CD4-positive, alpha-beta T cell treated with Interferon alpha-2 for 1 hour (primary cell): ENCODE measurements at regions not wholly inside any gene's neighbourhood (a gene's known extent, or its start where the extent isn't known, plus 50 kb on each side); places are given as distances from the start of the nearest gene placed in this dataset.
"Not testable (repeated sequence)": the region's sequence is repeated elsewhere in the genome, so short reads cannot be mapped to it uniquely, and the experiment has no call there.

ENCODE experiments used
- DNase-seq, 2 donors: peaks; one replicate each; pipeline ENCODE4 v3.0.0-alpha.2; 2020 to 2022

DNA sequence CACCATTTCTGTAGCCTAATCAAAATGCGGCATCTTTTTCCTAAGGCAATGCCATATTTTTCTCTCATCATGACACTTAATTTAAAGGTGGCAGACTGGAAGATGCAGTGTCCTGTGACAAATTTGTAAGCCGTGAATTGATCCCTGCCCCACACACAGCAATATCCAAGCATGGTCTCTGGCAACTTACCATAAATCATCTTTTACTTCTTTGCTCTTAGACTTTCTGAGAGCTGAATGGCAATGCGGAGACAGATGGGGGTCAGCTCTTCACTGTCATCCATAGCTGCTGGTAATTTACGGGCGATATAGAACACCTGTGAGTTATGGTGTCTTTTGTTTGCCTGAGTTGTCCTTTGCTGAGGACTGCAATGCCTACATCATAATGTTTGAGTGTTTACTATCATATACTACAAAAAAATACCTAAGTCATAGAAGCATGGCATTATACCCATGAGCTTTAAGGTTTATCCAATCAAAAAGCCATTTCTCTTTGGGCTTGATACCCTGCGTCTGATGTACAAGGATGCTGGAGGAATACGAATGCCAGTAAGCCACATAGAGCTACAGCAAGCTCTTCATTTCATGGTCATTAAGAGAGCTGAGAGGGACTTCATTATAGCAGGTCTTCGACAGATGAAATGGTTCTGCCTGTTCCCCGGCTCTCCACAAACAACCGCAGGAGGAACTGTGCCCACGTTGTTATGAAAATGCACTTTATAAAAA is 148.1 kb downstream of the TRIML1 start:
- DNase-seq = no peak

DNA sequence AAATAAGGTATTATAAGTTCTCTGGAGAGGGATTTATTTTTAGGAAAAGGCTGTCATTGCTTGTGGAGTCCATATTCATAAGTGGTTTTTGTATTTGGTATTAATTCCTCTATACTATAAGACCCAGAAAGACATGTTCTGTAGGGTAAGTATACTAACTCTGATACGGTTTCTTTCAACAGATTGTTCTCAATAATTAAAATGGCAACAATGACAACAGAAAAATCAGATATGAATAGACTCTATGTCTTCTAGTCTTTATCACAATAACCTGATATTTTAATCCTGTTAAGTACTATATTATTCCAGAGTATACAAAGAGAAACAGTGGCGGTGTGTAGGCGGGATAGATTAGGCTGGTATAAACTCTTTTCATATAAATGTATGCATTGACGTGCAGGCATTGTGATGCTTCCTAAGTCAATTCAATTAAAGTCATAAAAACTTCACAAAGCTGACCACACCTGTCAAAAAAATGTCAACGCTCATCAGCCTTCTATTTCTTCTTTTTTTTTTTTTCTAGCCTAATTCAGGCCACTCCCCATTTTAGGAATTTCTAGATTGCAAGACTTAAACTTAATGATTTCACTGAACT is 150.4 kb downstream of the TRIML1 start:
- DNase-seq = no peak

DNA sequence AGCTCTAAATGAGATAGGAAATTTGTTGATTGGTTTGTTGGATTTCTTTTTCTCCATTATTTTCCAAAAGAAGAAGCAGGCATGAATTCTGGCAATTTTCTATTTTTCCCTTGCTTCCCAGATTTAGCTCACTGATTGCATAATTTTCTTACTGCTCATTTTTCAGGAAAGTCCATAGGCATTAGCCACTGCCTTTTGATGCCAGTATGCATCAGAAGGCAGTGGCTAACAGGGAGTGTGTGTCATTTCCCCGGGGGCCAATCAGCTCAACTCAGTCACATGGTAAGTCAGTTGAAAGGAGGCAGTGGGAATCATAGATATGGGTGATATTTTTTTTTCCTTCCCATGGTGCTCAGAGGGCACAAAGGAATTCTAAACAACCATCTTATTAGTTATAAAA is 156.7 kb downstream of the TRIML1 start:
- no peak for DNase-seq

DNA sequence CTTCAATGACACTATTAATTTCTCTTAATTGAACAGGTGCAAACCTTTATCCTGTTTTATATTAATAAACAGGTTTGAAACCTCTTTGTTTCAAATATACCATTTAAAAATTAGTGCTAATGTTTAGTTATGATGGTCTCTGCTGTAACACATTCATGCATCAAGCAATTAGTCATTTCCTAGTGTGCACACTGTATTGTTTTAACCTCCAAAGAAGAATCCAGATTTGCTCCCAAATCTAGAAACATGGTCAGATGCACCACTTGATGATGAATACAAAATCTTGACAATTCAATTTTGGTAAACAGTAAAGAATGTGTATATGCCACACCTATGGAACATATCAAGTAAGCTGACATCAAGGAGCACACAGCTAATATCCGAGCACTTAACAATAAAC is 157.1 kb downstream of the TRIML1 start:
- DNase-seq = no peak

DNA sequence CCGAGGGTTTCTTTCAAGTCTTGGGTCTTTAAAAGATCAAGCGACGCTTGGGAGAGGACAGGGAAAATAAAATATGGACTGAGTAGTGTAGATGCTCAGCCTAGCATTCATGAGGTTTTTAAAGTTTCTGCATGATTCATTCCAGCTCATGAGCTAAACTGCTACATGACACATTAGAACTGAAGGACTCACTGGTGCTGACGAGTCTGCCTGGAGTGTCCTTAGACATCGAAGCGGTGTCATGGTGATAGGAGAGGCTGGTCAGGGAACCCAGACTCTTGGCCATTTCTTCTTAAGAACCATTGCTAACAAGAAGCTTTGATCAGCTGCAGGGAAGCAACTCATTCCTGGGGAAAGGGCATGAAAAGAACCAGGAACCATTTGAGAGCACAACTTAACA is 158.6 kb downstream of the TRIML1 start:
- no peak for DNase-seq

DNA sequence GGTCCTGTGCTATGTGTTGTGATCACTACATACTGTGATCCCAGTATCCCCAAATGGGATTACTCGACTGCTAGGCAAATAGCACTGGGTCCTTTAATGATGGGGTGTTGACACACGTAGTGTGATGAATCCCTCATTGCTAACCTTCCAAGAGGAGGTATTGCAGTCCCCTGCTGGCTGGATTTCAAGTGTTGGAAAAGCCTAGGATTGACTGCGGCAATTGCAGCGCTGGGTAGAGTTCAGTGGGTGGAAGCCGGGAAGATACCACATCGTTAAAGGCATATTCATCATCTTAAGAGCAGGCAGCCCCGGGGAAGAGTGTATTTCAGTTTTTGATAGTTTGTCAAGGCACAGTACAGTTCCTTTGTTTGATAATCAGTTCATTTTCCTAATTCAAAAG is 159.9 kb downstream of the TRIML1 start:
- no peak for DNase-seq

DNA sequence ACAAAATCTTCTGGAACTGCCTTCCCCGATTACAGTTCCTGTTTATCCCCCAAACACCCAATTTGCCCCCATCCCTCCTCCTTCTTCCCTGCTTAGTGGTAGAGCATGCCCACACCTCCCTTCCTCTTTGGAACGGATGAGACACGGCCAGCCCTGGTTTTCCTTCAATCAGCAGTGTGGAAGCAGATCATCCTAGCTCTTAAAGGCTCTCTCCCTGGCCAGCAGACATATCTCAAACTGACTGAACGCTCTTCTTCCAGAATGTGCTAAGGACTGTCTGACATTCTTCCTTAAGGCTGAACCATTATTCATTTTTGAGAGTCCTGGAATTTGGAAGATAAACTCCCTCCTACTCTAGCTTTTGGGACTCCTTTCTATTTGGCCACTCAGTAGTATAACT is 161.1 kb downstream of the TRIML1 start:
- DNase-seq = no peak

DNA sequence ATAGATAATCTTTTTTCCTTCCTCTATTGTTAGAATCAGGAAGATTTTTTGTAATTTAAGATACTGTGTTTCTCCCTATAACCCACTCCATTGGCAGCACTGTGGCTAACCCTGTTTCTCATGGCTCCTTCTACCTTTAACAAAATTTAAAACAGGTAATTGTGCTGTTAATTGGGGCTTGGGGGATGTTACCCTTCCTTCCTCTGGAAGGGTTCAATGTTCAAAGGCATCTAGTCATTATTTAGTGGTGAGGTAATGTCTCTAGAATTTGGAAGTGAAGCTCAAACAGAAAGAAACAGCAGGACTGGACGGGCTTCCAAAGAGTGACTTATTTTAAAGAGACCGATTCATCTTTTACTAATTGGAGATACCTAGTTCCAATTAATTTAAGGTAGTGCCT is 166.4 kb downstream of the TRIML1 start:
- no peak for DNase-seq

DNA sequence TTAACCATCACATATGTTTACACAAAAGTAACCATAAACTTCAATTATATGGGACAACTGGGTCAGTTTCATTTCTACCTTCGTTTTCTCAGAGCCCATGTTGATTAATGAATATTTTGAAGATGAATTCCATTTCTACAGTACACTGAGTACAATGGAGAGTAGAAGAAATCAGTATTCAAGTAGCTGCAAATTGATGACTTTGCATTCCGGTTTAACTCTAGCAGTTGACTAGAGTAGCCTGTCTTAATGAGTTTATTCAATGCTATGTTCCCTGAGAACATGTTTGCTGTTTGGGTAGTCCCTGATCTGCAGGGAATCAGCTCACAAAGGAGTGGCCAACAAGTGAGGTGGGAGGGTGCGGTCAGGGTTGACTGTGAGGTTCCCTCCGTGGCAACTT is 168.3 kb downstream of the TRIML1 start:
- DNase-seq = no peak

DNA sequence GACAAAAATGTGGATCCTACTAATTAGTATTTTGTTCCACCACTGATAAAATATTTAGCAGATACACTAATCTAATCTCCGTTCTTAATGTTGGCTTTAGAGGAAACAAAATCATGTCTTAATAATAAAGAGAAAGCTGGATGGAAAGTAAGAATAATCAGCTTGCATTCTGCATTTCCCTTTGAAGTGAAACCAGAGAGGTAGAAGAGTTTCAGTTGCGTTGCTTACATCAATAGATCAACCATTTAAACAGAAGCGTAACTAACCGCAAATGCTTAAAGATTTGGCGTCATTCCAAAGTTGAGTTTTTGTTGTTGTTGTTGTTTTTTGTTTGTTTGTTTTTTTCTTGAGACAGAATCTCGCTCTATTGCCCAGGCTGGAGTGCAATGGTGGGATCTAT is 168.9 kb downstream of the TRIML1 start:
- no peak for DNase-seq

DNA sequence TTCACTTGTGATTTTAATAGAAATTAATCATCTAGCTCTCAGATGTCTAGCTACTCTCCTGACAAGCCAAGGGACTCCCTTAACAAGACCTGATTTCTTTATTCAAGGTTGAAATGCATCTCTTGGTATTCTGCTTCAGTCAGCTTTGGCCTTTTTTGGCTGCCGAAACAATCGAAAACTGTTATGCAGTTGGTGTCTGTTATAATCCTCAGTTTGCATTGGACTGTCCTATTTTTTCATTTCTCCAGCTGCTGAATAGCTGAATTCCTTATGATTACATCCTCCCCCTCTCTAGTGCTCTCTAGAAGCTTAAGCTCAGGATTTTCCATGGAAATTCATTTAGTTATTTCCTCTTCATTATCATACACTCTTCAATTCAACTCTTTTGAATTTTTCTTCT is 177.2 kb downstream of the TRIML1 start:
- DNase-seq = no peak

DNA sequence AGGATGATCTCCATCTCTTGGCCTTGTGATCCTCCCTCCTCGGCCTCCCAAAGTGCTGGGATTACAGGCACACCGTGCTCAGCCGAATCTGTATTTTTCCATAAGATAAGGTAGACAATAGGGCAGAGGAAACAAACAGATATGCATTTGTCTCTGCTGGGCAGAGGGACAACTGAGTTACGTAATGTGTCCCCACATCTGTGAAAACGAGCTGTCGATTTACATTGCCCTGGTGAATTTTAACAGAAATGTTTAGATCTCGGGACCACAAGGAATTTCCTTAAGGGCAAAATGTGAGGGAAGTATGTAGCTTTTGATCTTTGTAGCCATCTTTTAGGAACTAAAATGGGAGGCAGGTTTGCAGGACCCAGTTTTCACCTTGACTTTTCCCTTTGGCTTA is 189.7 kb downstream of the TRIML1 start:
- no peak for DNase-seq

DNA sequence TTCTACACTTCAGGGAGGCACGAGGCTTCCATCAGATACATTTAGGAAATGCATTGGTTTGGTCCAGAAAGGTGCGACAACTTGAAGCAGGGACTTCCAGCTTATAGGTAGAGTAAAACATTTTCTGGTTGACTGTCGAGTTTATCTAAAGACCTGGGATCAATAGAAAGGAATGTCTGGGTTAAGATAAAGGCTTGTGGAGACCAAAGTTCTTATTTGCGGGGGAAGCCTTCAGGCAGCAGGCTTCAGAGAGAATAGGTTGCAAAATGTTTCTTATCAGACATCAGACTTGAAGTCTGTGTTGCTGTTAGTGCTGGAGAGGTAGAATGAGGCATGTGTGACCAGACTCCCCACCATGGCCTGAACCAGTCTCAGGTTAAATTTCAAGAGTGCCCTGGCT is 190.3 kb downstream of the TRIML1 start:
- DNase-seq = no peak

DNA sequence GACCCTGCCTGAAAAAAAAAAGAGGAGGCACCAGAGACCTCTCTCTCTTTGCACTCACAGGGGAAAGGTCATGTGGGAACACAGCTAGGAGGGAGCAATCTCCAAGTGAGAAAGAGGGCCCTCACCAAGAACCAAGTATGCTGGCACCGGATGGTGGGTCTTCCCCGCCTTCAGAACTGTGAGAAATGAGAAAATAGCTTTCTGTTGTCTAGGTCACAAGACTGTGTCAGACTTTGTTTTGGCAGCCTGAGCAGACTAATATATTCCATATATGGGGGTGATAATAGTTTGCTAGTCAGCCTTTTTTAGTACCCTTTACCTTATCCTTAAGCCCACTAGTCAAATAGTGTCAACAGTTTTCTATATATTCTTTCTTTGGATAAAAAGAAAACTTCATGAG is 193.0 kb downstream of the TRIML1 start:
- DNase-seq = no peak

DNA sequence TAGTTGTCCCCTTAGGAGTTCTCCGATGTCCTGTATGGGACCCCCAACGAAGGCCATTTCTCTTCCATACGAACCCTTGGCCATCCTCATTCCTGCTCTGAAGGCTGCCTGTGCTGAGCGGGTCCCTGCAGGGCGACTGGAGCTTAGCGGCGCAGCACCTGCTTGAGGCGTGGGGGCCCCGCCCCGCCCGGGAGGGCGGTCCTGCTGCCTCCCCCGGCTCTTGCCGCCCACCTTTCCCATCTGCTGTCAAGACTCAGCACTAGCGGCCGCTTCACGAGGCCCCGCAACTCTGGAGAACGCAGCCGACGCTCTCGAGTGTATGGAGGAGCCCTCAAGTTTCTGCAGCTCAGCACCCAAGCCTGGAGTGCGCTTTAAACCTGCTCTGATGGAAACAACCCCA is 197.7 kb downstream of the TRIML1 start:
- no peak for DNase-seq

DNA sequence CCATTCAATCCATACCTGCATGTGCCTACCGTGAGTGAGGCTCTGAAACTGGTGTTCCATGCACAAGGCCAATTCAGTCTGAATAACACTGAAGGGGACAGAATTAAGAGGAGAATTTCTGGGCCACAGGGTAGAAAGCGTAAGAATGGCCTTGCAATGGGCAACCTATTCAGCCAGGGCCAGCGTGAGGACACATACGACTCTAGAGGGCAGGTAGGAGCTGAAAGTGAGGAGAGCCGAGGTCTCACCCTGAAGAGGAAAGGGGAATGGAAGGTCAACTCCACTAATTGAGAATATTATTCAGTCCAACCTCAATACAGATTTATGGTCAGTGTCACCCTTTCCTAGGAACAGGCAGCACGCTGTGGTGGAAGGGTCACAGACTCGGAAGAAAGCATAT is 202.2 kb downstream of the TRIML1 start:
- DNase-seq = no peak

DNA sequence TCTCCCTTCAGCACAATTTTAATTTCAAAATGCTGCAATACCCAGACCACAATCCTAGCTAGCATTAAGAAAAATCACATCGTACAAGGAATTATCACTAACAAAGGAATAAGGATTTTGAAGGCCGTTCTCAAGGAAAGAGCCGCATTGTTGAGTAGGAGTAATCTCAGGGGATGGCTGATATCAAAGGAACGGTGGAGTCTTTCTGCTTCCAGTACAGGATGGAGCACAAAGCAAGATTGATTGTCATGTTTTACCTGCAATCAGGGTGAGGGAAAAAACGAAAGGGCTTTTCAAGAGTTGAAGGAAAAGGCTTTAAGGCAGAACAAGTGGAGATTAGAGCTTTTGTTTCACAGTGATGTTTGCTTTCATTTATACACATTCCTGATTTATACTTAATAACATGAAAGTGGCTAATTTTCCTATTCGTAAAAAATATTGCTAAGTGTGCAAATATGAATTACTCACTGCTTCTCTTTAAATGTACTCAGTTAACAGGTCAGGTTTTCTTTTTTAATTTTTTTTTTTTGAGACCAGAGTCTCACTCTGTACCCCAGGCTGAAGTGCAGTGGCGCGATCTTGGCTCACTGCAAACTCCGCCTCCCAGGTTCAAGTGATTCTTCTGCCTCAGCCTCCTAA is 207.0 kb downstream of the TRIML1 start:
- DNase-seq = no peak

DNA sequence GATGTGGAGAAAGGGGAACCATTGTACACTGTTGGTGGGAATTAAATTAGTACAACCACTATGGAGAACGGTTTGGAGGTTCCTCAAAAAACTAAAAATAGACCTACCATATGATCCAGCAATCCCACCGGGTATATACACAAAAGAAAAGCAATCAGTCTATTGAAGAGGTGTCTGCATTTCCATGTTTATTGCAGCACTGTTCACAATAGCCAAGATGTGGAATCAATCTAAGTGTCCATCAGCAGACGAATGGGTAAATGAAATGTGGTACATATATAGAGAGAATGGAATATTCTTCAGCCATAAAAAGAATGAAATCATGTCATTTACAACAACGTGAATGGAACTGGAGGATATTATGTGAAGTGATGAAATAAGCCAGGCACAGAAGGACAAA is 208.1 kb downstream of the TRIML1 start:
- no peak for DNase-seq

DNA sequence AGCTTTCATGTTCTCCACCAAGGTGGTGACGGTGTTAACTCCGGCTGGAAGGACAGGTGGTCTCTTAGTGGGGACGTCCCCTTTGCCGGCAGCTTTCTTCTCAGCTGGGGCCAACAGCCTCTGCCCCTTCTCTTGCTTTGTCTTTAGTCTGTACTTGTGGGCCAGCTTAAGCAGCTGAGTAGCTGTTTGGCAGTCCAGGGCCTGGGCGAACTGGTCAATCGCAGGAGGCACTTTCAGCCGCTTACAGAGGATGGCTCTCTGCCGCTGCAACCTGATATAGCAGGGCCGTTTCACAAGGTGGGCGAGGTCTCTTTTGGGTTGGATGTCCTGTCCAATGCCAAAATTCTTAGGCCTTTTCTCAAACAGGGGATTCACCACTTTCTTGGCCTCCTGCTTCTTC is 210.3 kb downstream of the TRIML1 start:
- not testable (repeated sequence) for DNase-seq

DNA sequence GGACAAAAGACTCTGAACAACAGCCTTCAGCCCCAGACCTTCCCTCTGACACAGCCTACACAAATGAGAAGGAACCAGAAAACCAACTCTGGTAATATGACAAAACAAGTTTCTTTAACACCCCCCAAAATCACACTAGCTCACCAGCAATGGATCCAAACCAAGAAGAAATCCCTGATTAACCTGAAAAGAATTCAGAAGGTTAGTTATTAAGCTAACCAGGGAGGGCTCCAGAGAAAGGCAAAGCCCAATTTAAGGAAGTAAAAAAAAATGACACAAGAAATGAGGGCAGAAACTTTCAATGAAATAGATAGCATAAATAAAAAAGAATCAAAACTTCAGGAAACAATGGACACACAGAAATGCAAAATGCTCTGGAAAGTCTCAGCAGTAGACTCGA is 224.0 kb downstream of the TRIML1 start:
- no peak for DNase-seq

DNA sequence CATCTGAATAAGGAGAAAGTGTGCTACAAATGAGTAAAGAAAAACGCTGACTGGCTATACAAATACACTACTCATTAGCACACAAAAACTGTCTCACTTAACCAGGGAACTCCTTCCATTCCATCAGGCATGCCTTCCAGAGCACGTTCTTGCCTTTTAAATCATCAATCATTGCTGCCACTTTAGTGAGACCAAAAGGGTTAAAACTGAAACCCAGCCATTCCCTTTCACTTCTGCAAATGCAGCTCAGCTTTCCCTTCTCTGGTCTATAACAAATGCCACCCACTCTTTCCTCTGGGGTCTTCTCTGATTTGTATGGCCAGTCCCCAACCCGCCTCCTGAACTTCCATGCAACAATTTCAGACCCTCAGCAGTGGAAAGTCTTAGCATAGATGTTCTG is 231.5 kb downstream of the TRIML1 start:
- DNase-seq = no peak

DNA sequence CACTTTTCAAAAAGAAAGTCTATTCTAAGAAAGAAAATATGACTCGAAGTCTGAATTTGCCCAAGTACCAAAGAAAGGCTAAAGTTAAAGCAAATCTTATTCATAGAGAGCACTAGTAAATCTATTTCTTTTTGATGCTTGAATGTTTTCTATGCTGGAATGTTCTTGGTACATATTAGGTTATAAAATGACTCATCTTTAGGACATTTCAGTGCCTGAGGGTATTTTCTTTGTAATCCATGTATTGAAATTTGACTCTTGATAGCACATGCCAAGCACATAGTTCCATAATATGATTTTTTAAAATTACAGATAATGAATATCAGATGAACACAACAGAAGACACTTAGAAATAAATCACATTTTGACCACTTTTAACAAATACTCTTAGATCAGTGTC is 232.8 kb downstream of the TRIML1 start:
- no peak for DNase-seq

DNA sequence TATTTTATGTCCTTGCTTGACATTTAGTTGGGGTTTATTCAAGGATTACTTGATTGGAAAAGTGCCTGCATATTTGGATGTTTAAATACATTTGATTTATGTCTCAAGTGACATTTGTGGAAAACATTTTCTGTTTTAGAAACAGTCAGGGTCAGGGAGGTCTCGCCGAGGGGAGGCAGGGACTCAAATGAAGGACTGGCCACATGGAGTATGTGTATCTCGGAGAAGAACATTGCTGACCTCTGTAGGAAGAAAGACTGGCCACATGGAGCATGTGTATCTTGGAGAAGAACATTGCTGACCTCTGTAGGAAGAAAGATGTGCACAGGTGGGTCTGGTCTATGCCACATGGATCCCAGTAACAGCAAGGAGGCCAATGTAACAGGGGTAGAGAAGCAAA is 233.6 kb downstream of the TRIML1 start:
- DNase-seq = no peak

DNA sequence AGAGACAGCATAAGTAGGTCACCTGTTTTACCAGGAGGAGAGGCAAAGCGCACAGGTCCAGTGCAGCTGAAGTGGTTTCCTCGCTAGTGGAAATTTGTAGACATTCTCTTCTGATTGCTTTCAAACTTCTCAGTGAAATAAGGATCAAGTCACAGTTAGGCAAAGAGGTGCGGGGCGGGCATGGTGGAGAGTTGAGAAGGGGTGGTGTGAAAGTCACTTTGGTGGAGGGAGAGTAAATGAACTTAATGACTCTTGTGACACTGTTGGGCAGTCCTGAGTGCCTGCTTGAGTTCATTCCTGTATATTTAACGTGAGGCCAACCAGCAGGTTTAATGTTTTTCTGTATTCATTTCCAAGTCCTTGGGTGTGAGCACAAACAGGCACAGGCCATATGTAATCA is 235.6 kb downstream of the TRIML1 start:
- no peak for DNase-seq

DNA sequence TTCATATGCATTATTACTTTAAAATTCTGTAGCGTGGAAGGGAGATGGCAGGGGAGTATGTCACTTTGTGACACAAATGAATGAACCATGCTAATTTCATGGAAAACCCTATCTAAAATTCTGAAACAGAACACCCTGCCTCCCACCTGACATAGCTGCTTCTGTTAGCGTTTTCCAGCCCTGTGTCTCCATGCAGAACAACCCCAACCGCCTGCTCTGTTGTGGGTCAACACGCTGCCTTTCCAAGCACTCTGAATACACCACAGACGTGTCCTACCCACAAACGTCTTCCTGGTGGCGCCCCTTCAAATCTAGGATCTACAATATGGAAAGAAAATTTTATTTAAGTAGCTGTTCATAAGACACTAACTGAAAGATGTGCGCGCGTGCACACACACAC is 238.6 kb downstream of the TRIML1 start:
- no peak for DNase-seq
